ENCODE measurements at regions not wholly inside any gene's neighbourhood (a gene's known extent, or its start where the extent isn't known, plus 50 kb on each side); places are given as distances from the start of the nearest gene placed in this dataset.

DNA sequence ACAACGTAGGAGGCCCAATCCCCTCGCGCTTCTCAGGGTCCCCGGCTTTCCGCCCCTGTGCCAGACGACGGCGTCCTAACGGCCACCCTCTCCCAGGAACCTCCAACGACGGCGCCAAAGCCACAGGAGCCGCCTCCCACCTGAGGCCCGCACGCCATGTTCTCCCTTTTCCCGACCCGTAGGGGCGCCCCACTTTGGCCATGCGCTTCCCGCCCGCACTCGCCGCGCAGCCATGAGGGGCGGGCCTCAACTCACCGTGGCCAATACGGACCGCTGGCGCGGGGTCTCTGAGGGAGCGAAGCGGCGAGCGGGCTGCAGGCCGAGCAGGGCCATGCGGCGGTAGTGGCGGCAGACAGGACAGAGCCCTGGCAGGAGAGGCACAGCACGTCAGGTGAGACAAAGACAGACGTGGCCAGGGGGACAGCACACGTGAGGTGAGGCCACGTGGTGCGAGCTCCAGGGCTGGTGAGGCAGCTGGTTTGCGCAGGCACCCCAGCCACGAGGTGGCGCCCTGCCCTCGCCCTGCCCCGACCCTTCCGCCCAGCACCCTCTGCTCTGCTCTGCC, 1005.5 kb upstream of the PTPRD start:
- TF ChIP-seq, protein P1, sequence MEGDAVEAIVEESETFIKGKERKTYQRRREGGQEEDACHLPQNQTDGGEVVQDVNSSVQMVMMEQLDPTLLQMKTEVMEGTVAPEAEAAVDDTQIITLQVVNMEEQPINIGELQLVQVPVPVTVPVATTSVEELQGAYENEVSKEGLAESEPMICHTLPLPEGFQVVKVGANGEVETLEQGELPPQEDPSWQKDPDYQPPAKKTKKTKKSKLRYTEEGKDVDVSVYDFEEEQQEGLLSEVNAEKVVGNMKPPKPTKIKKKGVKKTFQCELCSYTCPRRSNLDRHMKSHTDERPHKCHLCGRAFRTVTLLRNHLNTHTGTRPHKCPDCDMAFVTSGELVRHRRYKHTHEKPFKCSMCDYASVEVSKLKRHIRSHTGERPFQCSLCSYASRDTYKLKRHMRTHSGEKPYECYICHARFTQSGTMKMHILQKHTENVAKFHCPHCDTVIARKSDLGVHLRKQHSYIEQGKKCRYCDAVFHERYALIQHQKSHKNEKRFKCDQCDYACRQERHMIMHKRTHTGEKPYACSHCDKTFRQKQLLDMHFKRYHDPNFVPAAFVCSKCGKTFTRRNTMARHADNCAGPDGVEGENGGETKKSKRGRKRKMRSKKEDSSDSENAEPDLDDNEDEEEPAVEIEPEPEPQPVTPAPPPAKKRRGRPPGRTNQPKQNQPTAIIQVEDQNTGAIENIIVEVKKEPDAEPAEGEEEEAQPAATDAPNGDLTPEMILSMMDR (IDR thresholded peaks at IDR 0.05) = no peak
- TF ChIP-seq POLR2A (IDR thresholded peaks at IDR 0.05) = no peak

Measured in heart left ventricle (tissue), 13 donors.